Fibroblast of lung (primary cell): ENCODE measurements at regions not wholly inside any gene's neighbourhood (a gene's known extent, or its start where the extent isn't known, plus 50 kb on each side); places are given as distances from the start of the nearest gene placed in this dataset.

Source experiments
- DNase-seq, 2 donors: peaks; one replicate each; pipeline versions ENCODE4 v3.0.0 to v3.0.0-alpha.2; 2010; ENCODE audit warnings: low read depth in 2 of 2
- H2AFZ ChIP-seq: 2 replicates; pipeline ENCODE4 v1.5.1; 2012; ENCODE audit warnings: low read length, control low read depth, inconsistent platforms
- H3K27ac ChIP-seq: 2 replicates; pipeline ENCODE4 v1.5.1; 2011; ENCODE audit warnings: low read length, control low read depth; ENCODE audit not compliant: insufficient read depth
- H3K27me3 ChIP-seq: 2 replicates; pipeline ENCODE4 v1.5.1; 2011; ENCODE audit warnings: mild to moderate bottlenecking, low read length; ENCODE audit not compliant: control insufficient read depth, insufficient read depth
- H3K36me3 ChIP-seq: 2 replicates; pipeline ENCODE4 v1.5.1; 2011; ENCODE audit warnings: low read length; ENCODE audit not compliant: control insufficient read depth, insufficient read depth
- H3K4me1 ChIP-seq: 2 replicates; pipeline ENCODE4 v1.5.1; 2011; ENCODE audit warnings: low read length; ENCODE audit not compliant: control insufficient read depth, insufficient read depth; ENCODE audit errors: extremely low read depth
- H3K4me2 ChIP-seq: 2 replicates; pipeline ENCODE4 v1.5.1; 2011; ENCODE audit warnings: low read length, control low read depth; ENCODE audit not compliant: insufficient read depth; ENCODE audit errors: extremely low read depth
- H3K4me3 ChIP-seq, 4 experiments: fragments of 200-600 bp in 1 of 4; sonication (generic) in 1 of 4; replicated peaks in 1 of 4; 2 replicates each; pipeline ENCODE4 v1.5.1; 2011 to 2016; ENCODE audit warnings: low read length in 4 of 4, low read depth in 3 of 4, mild to moderate bottlenecking in 3 of 4, control low read depth in 2 of 4, inconsistent platforms in 1 of 4, mixed read lengths in 1 of 4; ENCODE audit not compliant: insufficient read depth in 1 of 4; ENCODE audit errors: control extremely low read depth in 1 of 4
- H3K79me2 ChIP-seq: 2 replicates; pipeline ENCODE4 v1.5.1; 2012; ENCODE audit warnings: mild to moderate bottlenecking, low read length, inconsistent platforms; ENCODE audit not compliant: control insufficient read depth, insufficient read depth
- H3K9ac ChIP-seq: 2 replicates; pipeline ENCODE4 v1.5.1; 2011; ENCODE audit warnings: mild to moderate bottlenecking, low read length, control low read depth; ENCODE audit not compliant: insufficient read depth
- H3K9me3 ChIP-seq: 2 replicates; pipeline ENCODE4 v1.5.1; 2012; ENCODE audit warnings: low read depth, low read length; ENCODE audit not compliant: control insufficient read depth, insufficient read depth
- H4K20me1 ChIP-seq: 2 replicates; pipeline ENCODE4 v1.5.1; 2011; ENCODE audit warnings: low read length; ENCODE audit not compliant: control insufficient read depth, insufficient read depth; ENCODE audit errors: extremely low read depth
- EZH2 ChIP-seq: IDR thresholded peaks from 2 replicates; pipeline ENCODE4 v1.5.1; 2012; ENCODE audit warnings: low read length, control low read depth, mild to moderate bottlenecking; ENCODE audit errors: missing control alignments
- TF ChIP-seq, protein P1 (sequence below), 2 donors: IDR thresholded peaks in 1 of 2; conservative IDR thresholded peaks in 1 of 2; 1 replicate in 1 of 2; 2 replicates in 1 of 2; pipeline ENCODE4 v1.5.1; 2011 to 2012; ENCODE audit warnings: low read length in 2 of 2, control low read depth in 1 of 2, inconsistent platforms in 1 of 2, low read depth in 1 of 2, mild to moderate bottlenecking in 1 of 2

DNA sequence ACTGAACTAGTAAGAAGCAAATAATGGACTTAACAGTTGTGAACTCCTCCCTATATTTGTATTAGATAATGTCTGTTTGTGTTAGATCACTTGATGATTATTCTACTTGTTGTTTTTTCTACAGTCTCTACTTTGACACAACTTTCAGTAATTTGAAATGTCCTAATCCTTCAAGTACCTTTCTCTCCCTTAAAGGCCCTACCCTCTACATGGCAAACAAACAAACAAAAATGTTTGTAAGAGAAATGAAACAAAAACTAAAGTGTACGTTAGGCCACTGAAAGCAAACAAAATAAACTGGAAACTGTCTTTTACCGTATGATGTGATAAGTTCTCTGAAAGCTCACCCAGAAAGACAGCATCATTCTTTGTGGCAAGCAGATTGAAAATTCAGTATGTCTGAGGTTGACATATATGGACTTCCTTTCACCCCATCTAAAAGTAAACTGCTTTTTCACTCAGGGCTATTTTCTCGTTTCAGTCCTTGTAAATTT, 255.9 kb upstream of the SNX7 start:
- Histone ChIP-seq H3K4me3 (no peak overlapping the region), H3K27ac (no peak overlapping the region)
- no peak for TF ChIP-seq EZH2
- TF ChIP-seq, protein P1, sequence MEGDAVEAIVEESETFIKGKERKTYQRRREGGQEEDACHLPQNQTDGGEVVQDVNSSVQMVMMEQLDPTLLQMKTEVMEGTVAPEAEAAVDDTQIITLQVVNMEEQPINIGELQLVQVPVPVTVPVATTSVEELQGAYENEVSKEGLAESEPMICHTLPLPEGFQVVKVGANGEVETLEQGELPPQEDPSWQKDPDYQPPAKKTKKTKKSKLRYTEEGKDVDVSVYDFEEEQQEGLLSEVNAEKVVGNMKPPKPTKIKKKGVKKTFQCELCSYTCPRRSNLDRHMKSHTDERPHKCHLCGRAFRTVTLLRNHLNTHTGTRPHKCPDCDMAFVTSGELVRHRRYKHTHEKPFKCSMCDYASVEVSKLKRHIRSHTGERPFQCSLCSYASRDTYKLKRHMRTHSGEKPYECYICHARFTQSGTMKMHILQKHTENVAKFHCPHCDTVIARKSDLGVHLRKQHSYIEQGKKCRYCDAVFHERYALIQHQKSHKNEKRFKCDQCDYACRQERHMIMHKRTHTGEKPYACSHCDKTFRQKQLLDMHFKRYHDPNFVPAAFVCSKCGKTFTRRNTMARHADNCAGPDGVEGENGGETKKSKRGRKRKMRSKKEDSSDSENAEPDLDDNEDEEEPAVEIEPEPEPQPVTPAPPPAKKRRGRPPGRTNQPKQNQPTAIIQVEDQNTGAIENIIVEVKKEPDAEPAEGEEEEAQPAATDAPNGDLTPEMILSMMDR (conservative IDR thresholded peaks at IDR 0.05 in 1 of 2, IDR thresholded peaks at IDR 0.05 in 1 of 2; ENCODE audit: low read depth in 1 of 2, low read length in 2 of 2) = no peak

DNA sequence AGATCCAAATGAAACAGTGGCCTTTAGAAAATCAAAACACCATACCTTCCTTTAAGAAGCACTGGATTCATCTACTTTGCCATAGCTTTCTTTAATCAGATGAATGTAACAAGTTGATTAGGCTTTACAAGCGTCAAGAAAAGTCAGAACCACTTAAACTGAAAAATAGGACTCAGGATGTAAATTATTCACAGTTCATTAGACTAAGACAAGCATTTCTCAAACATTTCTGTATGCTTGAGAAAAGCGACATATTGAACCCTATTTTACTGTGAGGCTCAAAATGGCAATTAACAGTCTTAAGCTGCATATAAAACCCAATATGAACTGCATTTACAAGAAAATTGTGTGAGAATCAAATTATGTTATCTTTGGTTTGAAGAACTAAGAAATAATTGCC, 256.7 kb upstream of the SNX7 start:
- H2AFZ ChIP-seq = no peak overlapping the region
- no peaks in the 10 kb centered on the region for H3K79me2 ChIP-seq
- H3K36me3 ChIP-seq = no peaks in the 10 kb centered on the region
- no peak overlapping the region for H3K4me2 ChIP-seq
- DNase-seq = no peak
- no peaks in the 10 kb centered on the region for H3K27me3 ChIP-seq
- H3K4me3 ChIP-seq = no peak overlapping the region
- no peak overlapping the region for H3K27ac ChIP-seq
- TF ChIP-seq EZH2 = no peak
- TF ChIP-seq, protein P1 (conservative IDR thresholded peaks at IDR 0.05 in 1 of 2, IDR thresholded peaks at IDR 0.05 in 1 of 2; ENCODE audit: low read depth in 1 of 2, low read length in 2 of 2) = no peak
- H3K9ac ChIP-seq = no peak overlapping the region
- no peaks in the 10 kb centered on the region for H3K4me1 ChIP-seq
- no peaks in the 10 kb centered on the region for H3K9me3 ChIP-seq
- no peaks in the 10 kb centered on the region for H4K20me1 ChIP-seq

More for the DNA sequence above, 255.9 kb upstream of the SNX7 start:
- Histone ChIP-seq H3K36me3 (no peaks in the 10 kb centered on the region), H2AFZ (peak overlapping the region; percentile 81), H3K9me3 (no peaks in the 10 kb centered on the region), H3K27me3 (no peaks in the 10 kb centered on the region), H3K4me1 (no peaks in the 10 kb centered on the region), H3K4me2 (peak overlapping the region; percentile 79), H3K9ac (no peak overlapping the region), H3K79me2 (no peaks in the 10 kb centered on the region), H4K20me1 (no peaks in the 10 kb centered on the region)
- no peak for DNase-seq

DNA sequence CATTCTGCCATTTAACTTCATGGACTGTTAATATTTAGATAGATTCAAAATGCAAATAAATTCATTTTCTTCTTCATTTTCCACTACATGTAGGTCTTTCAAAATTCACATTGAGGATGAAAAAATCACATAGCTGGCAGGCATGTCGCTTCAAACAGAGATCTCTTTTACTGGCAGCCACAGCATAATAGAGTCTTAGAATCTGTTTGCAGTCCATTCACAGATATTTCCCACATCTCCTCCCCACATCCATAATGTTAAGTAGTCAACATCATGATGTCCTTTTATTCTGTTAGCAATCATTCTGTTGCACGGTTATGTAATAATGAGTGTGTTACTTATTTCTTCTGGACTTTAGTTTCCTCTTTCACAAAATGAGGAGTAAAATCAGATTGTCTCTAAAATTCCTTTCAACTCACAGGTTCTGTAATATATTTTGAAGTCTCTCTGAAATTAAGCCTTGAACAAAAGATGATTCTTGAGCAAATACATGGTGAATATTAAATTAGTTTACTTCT, 257.5 kb upstream of the SNX7 start:
- Histone ChIP-seq H3K9ac (no peak overlapping the region), H3K27me3 (no peaks in the 10 kb centered on the region), H3K4me2 (no peak overlapping the region), H2AFZ (no peak overlapping the region), H3K36me3 (no peaks in the 10 kb centered on the region), H3K79me2 (no peaks in the 10 kb centered on the region), H3K4me3 (no peak overlapping the region), H3K27ac (no peak overlapping the region), H3K9me3 (no peaks in the 10 kb centered on the region), H4K20me1 (no peaks in the 10 kb centered on the region), H3K4me1 (no peaks in the 10 kb centered on the region)
- TF ChIP-seq, protein P1 (conservative IDR thresholded peaks at IDR 0.05 in 1 of 2, IDR thresholded peaks at IDR 0.05 in 1 of 2; ENCODE audit: low read depth in 1 of 2, low read length in 2 of 2) = no peak
- TF ChIP-seq EZH2 = no peak
- DNase-seq = no peak
